ENCODE measurements at regions not wholly inside any gene's neighbourhood (a gene's known extent, or its start where the extent isn't known, plus 50 kb on each side); places are given as distances from the start of the nearest gene placed in this dataset.

GRCh38 chr5:9853309-9853708, 223.2 kb upstream of the TAS2R1 start:
- Histone ChIP-seq H3K4me3 (no peak overlapping the region), H3K4me1 (ENCODE audit: control insufficient read depth in 5 of 5, insufficient read depth in 5 of 5, low read length in 5 of 5) (no peaks in the 10 kb centered on the region), H3K9me3 (ENCODE audit: control insufficient read depth in 4 of 4, insufficient read depth in 3 of 4, low read length in 3 of 4) (peaks cover 0 to 6% (median 2%) of the 10 kb centered on the region in 4 donors), H3K27me3 (ENCODE audit: control insufficient read depth in 3 of 3, insufficient read depth in 3 of 3, low read length in 2 of 3) (no peaks in the 10 kb centered on the region), H3K36me3 (ENCODE audit: control insufficient read depth in 4 of 4, insufficient read depth in 4 of 4, low read length in 4 of 4) (no peaks in the 10 kb centered on the region), H3K27ac (ENCODE audit: low read depth in 1 of 2, low read length in 1 of 2) (no peak overlapping the region), H3K9ac (ENCODE audit: insufficient read depth in 1 of 2, low read length in 2 of 2) (no peak overlapping the region)
- 89 to 90% methylated on average over 2 of the region's 2 CpGs for WGBS, 2 donors
- ATAC-seq (ENCODE audit: insufficient read depth, low FRiP score) (no peak), DNase-seq (no peak)
- no peak for TF ChIP-seq CTCF (IDR thresholded peaks at IDR 0.05; ENCODE audit: control extremely low read depth, extremely low read depth)

GRCh38 chr5:9852671-9853070, 222.5 kb upstream of the TAS2R1 start:
- H3K9me3 ChIP-seq (ENCODE audit: control insufficient read depth in 4 of 4, insufficient read depth in 3 of 4, low read length in 3 of 4), result peaks cover 0 to 6% (median 1%) of the 10 kb centered on the region in 4 donors
- no peak overlapping the region for H3K27ac ChIP-seq (ENCODE audit: low read depth in 1 of 2, low read length in 1 of 2)
- H3K9ac ChIP-seq (ENCODE audit: insufficient read depth in 1 of 2, low read length in 2 of 2), result no peak overlapping the region
- 71 to 81% methylated on average over 3 of the region's 3 CpGs for WGBS, 2 donors
- no peak for ATAC-seq (ENCODE audit: insufficient read depth, low FRiP score)
- no peak overlapping the region for H3K4me3 ChIP-seq
- DNase-seq, result peak in 2 of 3 donors; percentile 36 to 61
- H3K27me3 ChIP-seq (ENCODE audit: control insufficient read depth in 3 of 3, insufficient read depth in 3 of 3, low read length in 2 of 3), result no peaks in the 10 kb centered on the region
- TF ChIP-seq CTCF (IDR thresholded peaks at IDR 0.05; ENCODE audit: control extremely low read depth, extremely low read depth), result no peak
- H3K4me1 ChIP-seq (ENCODE audit: control insufficient read depth in 5 of 5, insufficient read depth in 5 of 5, low read length in 5 of 5), result no peaks in the 10 kb centered on the region
- no peaks in the 10 kb centered on the region for H3K36me3 ChIP-seq (ENCODE audit: control insufficient read depth in 4 of 4, insufficient read depth in 4 of 4, low read length in 4 of 4)

GRCh38 chr5:9851458-9851857, 221.3 kb upstream of the TAS2R1 start:
- no peak overlapping the region for H3K9ac ChIP-seq (ENCODE audit: insufficient read depth in 1 of 2, low read length in 2 of 2)
- DNase-seq, result no peak
- H3K27me3 ChIP-seq (ENCODE audit: control insufficient read depth in 3 of 3, insufficient read depth in 3 of 3, low read length in 2 of 3), result no peaks in the 10 kb centered on the region
- no peak overlapping the region for H3K27ac ChIP-seq (ENCODE audit: low read depth in 1 of 2, low read length in 1 of 2)
- 72 to 75% methylated on average over 3 of the region's 3 CpGs for WGBS, 2 donors
- no peaks in the 10 kb centered on the region for H3K4me1 ChIP-seq (ENCODE audit: control insufficient read depth in 5 of 5, insufficient read depth in 5 of 5, low read length in 5 of 5)
- no peak for TF ChIP-seq CTCF (IDR thresholded peaks at IDR 0.05; ENCODE audit: control extremely low read depth, extremely low read depth)
- no peak for ATAC-seq (ENCODE audit: insufficient read depth, low FRiP score)
- no peak overlapping the region for H3K4me3 ChIP-seq
- H3K9me3 ChIP-seq (ENCODE audit: control insufficient read depth in 4 of 4, insufficient read depth in 3 of 4, low read length in 3 of 4), result peaks cover 0 to 2% (median 1%) of the 10 kb centered on the region in 4 donors
- H3K36me3 ChIP-seq (ENCODE audit: control insufficient read depth in 4 of 4, insufficient read depth in 4 of 4, low read length in 4 of 4), result no peaks in the 10 kb centered on the region

- DNase-seq (no peak), ATAC-seq (ENCODE audit: insufficient read depth, low FRiP score) (no peak)
- Histone ChIP-seq H3K27me3 (ENCODE audit: control insufficient read depth in 3 of 3, insufficient read depth in 3 of 3, low read length in 2 of 3) (no peaks in the 10 kb centered on the region), H3K4me1 (ENCODE audit: control insufficient read depth in 5 of 5, insufficient read depth in 5 of 5, low read length in 5 of 5) (no peaks in the 10 kb centered on the region), H3K36me3 (ENCODE audit: control insufficient read depth in 4 of 4, insufficient read depth in 4 of 4, low read length in 4 of 4) (no peaks in the 10 kb centered on the region), H3K4me3 (no peak overlapping the region), H3K9me3 (ENCODE audit: control insufficient read depth in 4 of 4, insufficient read depth in 3 of 4, low read length in 3 of 4) (peaks cover 0 to 2% (median 0%) of the 10 kb centered on the region in 4 donors), H3K27ac (ENCODE audit: low read depth in 1 of 2, low read length in 1 of 2) (no peak overlapping the region), H3K9ac (ENCODE audit: insufficient read depth in 1 of 2, low read length in 2 of 2) (no peak overlapping the region)
- WGBS, 2 donors, result 66 to 77% methylated on average over 5 of the region's 5 CpGs
- TF ChIP-seq CTCF (IDR thresholded peaks at IDR 0.05; ENCODE audit: control extremely low read depth, extremely low read depth), result no peak
These were observed 220.3 kb upstream of the TAS2R1 start for GRCh38 chr5:9850456-9850855.
